ENCODE measurements at regions not wholly inside any gene's neighbourhood (a gene's known extent, or its start where the extent isn't known, plus 50 kb on each side); places are given as distances from the start of the nearest gene placed in this dataset.
"Not testable (repeated sequence)": the region's sequence is repeated elsewhere in the genome, so short reads cannot be mapped to it uniquely, and the experiment has no call there.

- DNase-seq: no peak
Measured at GRCh38 chr22:48511781-48512327, 1315.8 kb downstream of the BRD1 start.

DNA sequence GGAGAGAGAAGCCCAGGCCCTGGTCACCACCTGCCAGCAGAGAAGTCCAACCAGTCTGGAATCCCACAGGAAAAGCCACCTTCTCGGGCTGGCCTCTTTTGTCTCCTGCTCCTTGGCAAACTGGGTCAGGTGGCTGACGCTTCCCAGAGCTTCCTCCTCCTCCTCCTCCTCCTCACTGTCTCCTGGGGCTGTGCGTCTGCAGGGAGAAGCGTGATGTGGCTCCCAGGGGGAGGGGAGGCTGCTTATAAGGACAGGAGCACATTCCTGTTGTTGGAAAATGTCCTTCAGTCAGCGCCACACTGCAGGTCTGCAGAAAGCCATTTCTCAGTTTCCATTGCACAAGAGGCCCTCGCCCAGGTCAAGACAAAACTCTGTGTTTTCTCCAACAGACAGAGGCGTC is 1316.5 kb downstream of the BRD1 start:
- no peak for DNase-seq

DNA sequence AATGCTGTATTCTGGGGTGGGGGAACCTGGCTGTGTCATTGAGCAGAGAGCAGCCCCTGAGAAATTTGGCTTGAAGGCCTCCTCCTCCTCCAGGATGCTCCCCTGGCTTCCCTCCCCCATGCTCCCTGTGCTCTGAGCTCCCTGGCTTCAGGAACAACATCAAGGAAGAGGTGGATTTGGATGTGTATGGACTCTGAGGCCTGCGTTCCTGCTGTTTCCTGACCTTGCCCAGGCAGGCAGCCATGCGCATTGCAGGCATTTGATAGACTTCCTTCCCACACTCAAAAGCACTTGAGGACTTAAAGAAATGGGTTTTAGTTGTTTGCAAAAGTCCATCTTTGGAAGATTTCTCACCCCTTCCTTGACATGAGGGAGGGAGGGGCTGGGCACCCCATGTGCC is 1317.1 kb downstream of the BRD1 start:
- no peak for DNase-seq

GRCh38 chr22:48507595-48508350 is 1319.9 kb downstream of the BRD1 start:
- no peak for DNase-seq

DNA sequence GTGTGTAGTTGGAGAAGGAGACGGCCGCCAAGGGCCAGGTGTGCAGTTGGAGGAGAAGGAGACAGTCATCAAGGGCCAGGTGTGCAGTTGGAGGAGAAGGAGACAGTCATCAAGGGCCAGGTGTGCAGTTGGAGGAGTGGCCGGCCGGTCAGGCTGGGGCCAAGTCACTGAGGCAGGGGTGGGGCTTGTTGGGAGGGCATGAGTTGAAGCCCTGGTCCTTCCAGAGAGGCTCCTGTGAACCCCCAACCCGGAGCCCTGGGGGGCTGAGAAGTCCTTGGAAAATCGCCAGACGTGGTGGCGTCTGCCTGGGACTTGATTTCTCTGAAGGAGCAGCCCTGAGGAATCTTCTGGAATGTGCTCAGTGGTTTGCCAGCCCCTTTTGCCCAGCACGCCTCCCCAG is 1320.5 kb downstream of the BRD1 start:
- DNase-seq: no peak

DNA sequence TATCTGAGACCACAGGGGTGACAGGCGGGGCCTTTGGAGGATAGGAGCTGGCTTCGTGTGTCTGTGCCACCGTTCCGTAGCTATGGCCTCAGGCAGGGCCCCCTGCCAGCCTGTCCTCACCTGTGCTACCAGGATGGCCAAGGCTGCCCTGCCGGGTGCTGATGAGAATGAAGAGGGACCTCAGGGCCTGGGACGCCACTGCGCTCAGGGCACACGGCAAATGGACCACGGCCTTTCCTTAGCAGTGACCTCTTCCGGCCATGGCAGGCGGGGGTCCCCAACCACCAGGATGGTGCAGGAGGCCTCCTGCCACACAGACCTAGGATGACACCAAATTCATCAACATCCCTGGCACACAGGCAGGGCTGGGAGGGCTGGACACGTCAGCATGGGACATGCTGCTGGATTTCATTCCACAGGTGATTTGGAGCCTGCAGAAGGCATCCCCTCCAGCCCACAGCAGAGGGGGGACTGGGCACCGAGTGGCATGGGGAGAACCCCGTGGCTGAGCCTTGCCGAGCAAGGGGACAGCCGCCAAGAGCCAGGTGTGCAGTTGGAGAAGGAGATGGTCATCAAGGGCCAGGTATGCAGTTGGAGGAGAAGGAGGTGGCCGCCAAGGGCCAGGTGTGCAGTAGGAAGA is 1321.0 kb downstream of the BRD1 start:
- DNase-seq: no peak

DNA sequence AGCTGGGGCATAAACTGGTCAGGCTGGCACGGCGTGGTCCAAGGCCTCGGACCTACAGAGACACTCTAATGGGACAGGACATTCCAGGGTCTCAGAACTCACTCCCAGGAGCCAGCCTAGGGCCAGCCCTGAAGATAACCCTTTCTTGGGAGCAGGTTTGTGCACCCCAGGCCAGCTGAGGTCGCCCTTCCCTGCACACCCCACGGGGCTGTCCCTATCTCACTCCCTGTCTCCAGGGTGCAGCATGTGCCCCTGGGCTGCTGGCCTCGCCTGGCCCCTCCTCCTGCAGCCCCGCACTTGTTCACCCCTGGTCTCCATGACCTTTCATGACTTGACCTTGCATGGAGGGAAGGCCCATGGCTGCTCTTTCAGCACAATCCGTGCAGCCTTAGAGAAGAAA is 1321.8 kb downstream of the BRD1 start:
- no peak for DNase-seq

DNA sequence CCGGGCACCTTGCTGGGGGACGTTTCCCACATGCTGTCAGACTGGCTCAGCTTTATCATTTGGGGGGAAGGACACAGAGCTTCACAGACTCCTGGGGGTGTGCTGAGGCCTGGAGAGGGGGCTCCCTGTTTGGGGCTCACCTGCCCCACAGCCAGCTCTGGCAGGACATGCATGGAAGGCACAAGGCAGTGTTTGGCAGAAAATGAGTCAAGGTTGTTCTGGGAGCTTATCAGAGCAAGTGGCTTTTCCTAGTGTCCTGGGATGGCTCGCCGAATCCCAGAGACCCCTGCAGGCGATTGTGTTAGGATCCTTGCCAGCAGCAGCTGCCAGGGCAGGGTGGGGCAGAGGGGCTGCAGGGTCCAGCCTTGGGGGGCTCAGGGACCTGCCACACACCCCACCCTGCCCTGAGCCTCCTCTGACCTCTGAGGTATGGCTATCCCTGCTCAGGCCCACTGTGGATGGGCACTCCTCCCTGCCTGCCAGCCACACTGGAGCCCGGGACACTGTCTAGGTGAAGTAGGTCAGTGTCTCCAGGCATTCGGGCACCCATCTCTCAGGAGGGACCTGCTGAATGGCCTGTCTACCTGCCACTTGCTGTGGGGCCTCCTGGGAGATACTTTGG is 1323.0 kb downstream of the BRD1 start:
- no peak for DNase-seq

DNA sequence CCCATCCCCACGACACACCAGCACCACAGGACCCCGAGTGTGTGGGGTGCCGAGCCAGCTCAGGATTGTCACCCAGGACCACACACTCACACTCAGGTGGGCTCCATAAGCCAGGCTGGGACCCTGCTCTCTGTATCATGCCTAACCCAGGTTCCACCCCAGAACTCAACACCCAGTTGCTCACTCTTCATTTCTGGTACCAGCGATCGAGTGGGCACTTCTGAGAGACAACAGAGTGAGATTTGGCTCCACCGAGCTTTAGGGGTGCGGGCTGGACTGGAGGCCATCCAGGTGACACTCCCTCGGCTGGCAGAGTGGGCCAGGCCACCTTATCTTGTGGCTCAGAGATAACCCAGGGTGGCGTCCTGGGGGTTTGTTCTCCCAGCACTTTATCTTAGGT is 1323.8 kb downstream of the BRD1 start:
- DNase-seq: no peak

DNA sequence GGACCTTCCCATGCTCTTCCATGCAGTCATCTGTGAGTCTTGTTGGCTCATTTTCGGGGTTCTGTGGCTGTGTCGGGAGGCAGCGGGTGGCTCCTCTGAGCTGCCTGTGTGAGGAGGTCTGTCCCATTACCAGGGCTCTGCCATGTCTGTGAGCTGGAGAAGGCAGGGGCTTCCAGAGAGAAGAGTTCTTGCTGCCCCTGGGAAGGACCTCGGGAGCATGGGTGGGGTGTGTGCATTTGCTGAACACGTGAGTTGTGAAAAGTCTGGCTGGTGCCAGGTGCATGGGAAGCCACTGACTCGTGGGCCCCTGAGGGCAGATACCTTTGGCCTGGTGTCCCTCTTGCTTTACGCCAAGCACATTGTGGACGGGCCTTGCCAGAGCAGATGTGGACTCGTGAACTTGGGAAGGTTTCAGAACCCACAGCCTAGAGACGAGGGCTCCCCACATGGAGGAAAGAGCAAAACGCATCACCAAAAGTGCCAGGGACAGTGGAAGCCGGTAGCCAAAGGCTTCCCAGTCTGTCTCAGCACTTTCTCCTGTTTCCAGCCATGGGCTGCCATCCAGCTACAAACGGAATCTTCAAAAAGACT is 1324.5 kb downstream of the BRD1 start:
- DNase-seq: no peak

GRCh38 chr22:48501231-48501750 is 1326.4 kb downstream of the BRD1 start:
- no peak for DNase-seq

DNA sequence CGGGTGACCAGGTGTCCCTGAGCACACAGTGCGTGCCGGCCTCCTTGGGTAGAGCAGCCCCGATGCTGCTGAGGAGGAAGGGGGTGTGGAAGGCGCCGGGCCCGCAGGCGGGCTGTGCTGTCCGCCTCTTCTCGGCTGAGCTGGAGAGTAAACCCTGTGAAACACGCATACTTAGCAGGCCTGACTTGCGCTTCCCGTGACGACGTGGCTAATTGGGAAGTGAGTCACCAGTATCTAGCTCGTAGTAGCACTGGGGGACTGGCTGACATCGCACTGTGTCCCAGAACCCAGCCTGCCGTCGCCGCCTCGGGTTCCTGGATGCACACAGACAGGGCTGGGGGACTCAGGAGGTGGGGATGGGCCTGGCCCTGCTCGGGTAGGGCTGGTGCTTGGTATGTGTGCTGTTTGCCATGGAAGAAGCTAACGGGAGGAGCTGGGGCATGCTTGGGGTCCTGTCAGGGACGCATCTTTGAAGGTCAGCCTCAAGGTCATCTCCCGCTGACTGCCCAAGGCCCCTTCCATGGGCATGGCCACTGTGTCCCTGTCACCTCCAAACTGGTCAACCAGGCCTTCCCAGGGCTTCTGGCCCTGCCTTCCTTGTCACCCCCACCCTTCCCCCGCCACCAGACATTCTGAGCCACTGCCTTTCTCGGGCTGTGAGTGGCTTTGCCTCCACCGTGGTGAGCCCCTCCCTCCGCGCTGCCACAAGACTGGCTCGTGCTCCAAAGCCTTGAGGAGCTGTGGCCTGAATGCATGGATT is 1327.0 kb downstream of the BRD1 start:
- DNase-seq: no peak

GRCh38 chr22:48499456-48500425 is 1327.9 kb downstream of the BRD1 start:
- no peak for DNase-seq

DNA sequence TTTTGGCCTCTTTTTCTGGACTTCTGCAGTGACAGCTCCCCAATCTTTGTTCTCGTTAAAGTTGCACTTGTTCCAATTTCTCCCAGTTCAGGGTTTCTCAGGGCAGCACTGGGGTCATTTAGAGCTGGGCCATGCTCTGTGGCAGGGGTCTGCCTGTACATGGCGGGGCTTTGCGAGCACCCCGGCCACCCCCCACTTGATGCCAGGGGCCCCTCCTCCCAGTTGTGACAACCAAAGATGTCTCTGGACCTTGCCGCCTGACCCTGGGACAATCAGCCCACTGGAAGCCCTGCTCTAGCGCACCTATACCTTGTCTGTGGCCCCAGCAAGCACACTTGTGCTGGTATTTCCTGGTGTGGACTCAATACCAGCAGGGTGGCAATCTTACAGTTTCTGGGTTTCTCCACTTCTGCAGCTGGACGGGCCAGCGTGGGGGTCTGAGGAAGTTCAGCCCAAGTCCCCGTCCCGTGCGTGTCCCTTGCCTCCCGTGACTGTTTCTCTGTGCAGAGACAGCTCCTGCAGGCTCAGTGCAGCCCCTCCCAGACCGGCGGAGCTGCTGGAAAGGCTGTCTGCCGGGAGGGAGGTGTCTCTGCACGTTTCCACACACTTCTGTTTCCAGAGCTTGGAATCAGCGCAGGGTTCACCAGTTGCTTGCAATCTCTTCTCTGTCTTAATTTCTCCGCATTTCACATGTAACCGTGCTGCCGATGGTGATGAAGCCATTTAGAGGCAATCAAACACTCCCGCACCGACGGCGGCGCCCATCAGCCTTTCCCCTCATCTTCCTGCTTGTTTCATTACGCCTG is 1328.9 kb downstream of the BRD1 start:
- no peak for DNase-seq

DNA sequence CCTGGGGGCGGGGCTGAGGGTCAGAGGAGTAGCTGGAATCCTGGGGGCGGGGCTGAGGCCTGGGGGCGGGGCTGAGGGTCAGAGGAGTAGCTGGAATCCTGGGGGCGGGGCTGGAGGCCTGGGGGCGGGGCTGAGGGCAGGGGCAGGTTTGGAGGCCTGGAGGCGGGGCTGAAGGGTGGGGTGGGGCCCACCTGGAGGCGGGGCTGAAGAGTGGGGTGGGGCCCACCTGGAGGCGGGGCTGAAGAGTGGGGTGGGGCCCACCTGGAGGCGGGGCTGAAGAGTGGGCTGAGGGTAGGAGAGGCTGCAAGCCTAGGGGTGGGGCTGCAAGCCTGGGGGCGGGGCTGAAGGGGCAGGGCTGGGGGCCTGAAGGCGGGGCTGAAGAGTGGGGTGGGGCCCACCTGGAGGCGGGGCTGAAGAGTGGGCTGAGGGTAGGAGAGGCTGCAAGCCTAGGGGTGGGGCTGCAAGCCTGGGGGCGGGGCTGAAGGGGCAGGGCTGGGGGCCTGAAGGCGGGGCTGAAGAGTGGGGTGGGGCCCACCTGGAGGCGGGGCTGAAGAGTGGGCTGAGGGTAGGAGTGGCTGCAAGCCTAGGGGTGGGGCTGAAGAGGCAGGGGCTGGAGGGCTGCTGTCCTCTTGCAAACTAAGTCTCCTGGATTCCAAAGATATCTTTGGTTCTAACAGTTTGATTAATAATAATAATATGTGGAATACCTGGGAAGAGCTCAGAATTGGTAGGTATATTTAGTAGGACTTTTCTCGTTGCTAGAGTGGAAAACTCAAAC is 1329.7 kb downstream of the BRD1 start:
- not testable (repeated sequence) for DNase-seq

- DNase-seq: no peak
Measured at GRCh38 chr22:48496987-48497650, 1330.6 kb downstream of the BRD1 start.

DNA sequence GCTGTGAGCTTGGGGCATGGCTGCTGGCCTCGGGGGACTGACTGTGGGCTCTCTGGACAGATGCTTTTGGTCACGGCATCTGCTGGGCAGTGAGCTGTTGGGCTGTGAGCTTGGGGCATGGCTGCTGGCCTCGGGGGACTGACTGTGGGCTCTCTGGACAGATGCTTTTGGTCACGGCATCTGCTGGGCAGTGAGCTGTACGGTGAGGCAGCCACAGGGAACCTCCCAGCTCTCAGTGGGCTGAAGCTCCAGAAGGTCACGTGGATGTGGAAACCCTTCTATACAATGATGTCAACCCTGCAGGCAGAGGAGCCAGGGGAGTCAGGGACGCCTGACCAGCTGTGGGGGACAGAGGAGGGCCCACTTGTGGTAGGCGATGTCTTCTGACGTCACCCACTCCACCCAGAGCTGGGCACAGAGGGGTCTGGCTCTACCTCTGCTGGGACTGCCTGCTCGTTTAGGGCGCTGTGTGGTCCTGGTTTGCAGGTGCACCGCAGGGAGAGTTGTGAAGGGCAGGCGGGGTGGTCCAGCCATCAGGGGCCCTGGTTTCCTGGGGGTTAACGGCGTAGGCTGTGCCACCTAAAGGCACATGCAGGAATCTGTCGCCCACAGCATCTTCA is 1331.3 kb downstream of the BRD1 start:
- no peak for DNase-seq

GRCh38 chr22:48495751-48496080 is 1332.0 kb downstream of the BRD1 start:
- no peak for DNase-seq

Measured in NCI-H1048 (cell line).